PC-9 (cell line): ENCODE measurements at regions not wholly inside any gene's neighbourhood (a gene's known extent, or its start where the extent isn't known, plus 50 kb on each side); places are given as distances from the start of the nearest gene placed in this dataset.

Experiments used
- BruUV-seq: library from RNA; stranded (reverse); fragments of 400-500 nt; replicated peaks from 2 replicates; lab custom pipeline; 2021; lab: Mats Ljungman, UMichigan
- CTCF ChIA-PET: fragments of 300-600 bp; sonication (Branson Sonifier 250); formaldehyde crosslinking; loops from one replicate; lab custom pipeline; 2022; ENCODE audit warnings: antibody characterized with exemption; lab: Charles Lee
- POLR2A ChIA-PET: fragments of 300-600 bp; sonication (Branson Sonifier 250); formaldehyde crosslinking; loops from one replicate; lab custom pipeline; 2022; ENCODE audit warnings: antibody characterized with exemption; ENCODE audit not compliant: unreplicated experiment; lab: Charles Lee
- DNase-seq, 2 experiments: peaks; one replicate each; pipeline versions ENCODE4 v3.0.0 to v3.0.0-alpha.2; 2015 to 2022; ENCODE audit warnings: mixed read lengths in 1 of 2
- H2AFZ ChIP-seq: fragments of 200-600 bp; sonication (generic); 2 replicates; pipeline ENCODE4 v1.8.1; 2017; ENCODE audit warnings: antibody characterized with exemption
- H3F3A ChIP-seq: fragments of 200-600 bp; sonication (generic); 2 replicates; pipeline ENCODE4 v1.8.1; 2017; ENCODE audit warnings: antibody characterized with exemption, mild to moderate bottlenecking, low read depth; ENCODE audit not compliant: insufficient read depth
- H3K27ac ChIP-seq: fragments of 200-600 bp; sonication (generic); 2 replicates; pipeline ENCODE4 v1.6.1; 2016; ENCODE audit warnings: mixed run types
- H3K27me3 ChIP-seq: fragments of 200-600 bp; sonication (generic); 2 replicates; pipeline ENCODE4 v1.6.1; 2016; ENCODE audit warnings: low read depth, mixed run types; ENCODE audit not compliant: insufficient read depth
- H3K36me3 ChIP-seq: fragments of 200-600 bp; sonication (generic); 2 replicates; pipeline ENCODE4 v1.6.1; 2016; ENCODE audit warnings: low read depth, mixed run types
- H3K4me1 ChIP-seq: fragments of 200-600 bp; sonication (generic); replicated peaks from 2 replicates; pipeline ENCODE4 v1.6.1; 2016; ENCODE audit warnings: mixed run types; ENCODE audit not compliant: insufficient read depth
- H3K4me2 ChIP-seq: fragments of 200-600 bp; sonication (generic); 2 replicates; pipeline ENCODE4 v1.6.1; 2017; ENCODE audit warnings: mixed run types
- H3K4me3 ChIP-seq: fragments of 200-600 bp; sonication (generic); 2 replicates; pipeline ENCODE4 v1.6.1; 2016; ENCODE audit warnings: mixed run types
- H3K79me2 ChIP-seq: fragments of 200-600 bp; sonication (generic); 2 replicates; pipeline ENCODE4 v1.6.1; 2017; ENCODE audit warnings: low read depth, mixed run types
- H3K9me2 ChIP-seq: fragments of 200-600 bp; sonication (generic); 2 replicates; pipeline ENCODE4 v1.8.1; 2017; ENCODE audit warnings: mild to moderate bottlenecking; ENCODE audit not compliant: insufficient read depth
- H3K9me3 ChIP-seq: fragments of 200-600 bp; sonication (generic); 2 replicates; pipeline ENCODE4 v1.8.1; 2016; ENCODE audit warnings: low read depth; ENCODE audit not compliant: insufficient read depth
- H4K20me1 ChIP-seq: fragments of 200-600 bp; sonication (generic); 2 replicates; pipeline ENCODE4 v1.8.1; 2017; ENCODE audit not compliant: insufficient read depth
- EZH2 ChIP-seq: fragments of 200-600 bp; sonication (generic); IDR thresholded peaks from 2 replicates; pipeline ENCODE4 v1.8.0; 2017; ENCODE audit warnings: antibody characterized with exemption, low read depth
- intact Hi-C: fragments of 100-400 bp; cut with micrococcal nuclease; formaldehyde crosslinking; loops from one replicate; pipeline ENCODE4 v1.10.0; 2022; ENCODE audit not compliant: unreplicated experiment
- TF ChIP-seq, protein P1 (sequence below): fragments of 200-600 bp; sonication (generic); conservative IDR thresholded peaks from 2 replicates; pipeline ENCODE4 v1.6.1; 2017; ENCODE audit warnings: mixed run types, antibody characterized with exemption, mild to moderate bottlenecking, moderate library complexity

- H3K9me2 ChIP-seq = no peaks in the 10 kb centered on the region
- intact Hi-C loops = no loop called here
- no peak overlapping the region for H2AFZ ChIP-seq
- no peak for DNase-seq
- H3K27ac ChIP-seq = no peak overlapping the region
- no peaks in the 10 kb centered on the region for H3K9me3 ChIP-seq
- no peaks in the 10 kb centered on the region for H4K20me1 ChIP-seq
- TF ChIP-seq, protein P1, sequence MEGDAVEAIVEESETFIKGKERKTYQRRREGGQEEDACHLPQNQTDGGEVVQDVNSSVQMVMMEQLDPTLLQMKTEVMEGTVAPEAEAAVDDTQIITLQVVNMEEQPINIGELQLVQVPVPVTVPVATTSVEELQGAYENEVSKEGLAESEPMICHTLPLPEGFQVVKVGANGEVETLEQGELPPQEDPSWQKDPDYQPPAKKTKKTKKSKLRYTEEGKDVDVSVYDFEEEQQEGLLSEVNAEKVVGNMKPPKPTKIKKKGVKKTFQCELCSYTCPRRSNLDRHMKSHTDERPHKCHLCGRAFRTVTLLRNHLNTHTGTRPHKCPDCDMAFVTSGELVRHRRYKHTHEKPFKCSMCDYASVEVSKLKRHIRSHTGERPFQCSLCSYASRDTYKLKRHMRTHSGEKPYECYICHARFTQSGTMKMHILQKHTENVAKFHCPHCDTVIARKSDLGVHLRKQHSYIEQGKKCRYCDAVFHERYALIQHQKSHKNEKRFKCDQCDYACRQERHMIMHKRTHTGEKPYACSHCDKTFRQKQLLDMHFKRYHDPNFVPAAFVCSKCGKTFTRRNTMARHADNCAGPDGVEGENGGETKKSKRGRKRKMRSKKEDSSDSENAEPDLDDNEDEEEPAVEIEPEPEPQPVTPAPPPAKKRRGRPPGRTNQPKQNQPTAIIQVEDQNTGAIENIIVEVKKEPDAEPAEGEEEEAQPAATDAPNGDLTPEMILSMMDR = no peak
- TF ChIP-seq EZH2 = no peak
- CTCF ChIA-PET = no interaction called here
- POLR2A ChIA-PET = no interaction called here
- H3K36me3 ChIP-seq = no peaks in the 10 kb centered on the region
- no peak overlapping the region for H3K4me3 ChIP-seq
- H3F3A ChIP-seq = no peaks in the 10 kb centered on the region
- no TSS peak for BruUV-seq
- H3K79me2 ChIP-seq = no peaks in the 10 kb centered on the region
- no peaks in the 10 kb centered on the region for H3K4me1 ChIP-seq
- H3K4me2 ChIP-seq = no peak overlapping the region
- H3K27me3 ChIP-seq = no peaks in the 10 kb centered on the region
Measured at GRCh38 chr5:125708583-125708982, 714.6 kb upstream of the GRAMD2B start.

GRCh38 chr5:125710745-125711144 lies 712.5 kb upstream of the GRAMD2B start:
- ChIA-PET POLR2A (no interaction called here), CTCF (no interaction called here)
- Histone ChIP-seq H3K4me1 (no peaks in the 10 kb centered on the region), H3K9me2 (no peaks in the 10 kb centered on the region), H3K4me2 (no peak overlapping the region), H3K27ac (no peak overlapping the region), H4K20me1 (no peaks in the 10 kb centered on the region), H3K36me3 (no peaks in the 10 kb centered on the region), H3K79me2 (no peaks in the 10 kb centered on the region), H2AFZ (no peak overlapping the region), H3K9me3 (no peaks in the 10 kb centered on the region), H3K4me3 (no peak overlapping the region), H3F3A (no peaks in the 10 kb centered on the region), H3K27me3 (no peaks in the 10 kb centered on the region)
- intact Hi-C loops = no loop called here
- no peak for DNase-seq
- TF ChIP-seq, protein P1 = no peak
- TF ChIP-seq EZH2 = no peak
- BruUV-seq = no TSS peak

- no peak overlapping the region for H3K4me2 ChIP-seq
- no TSS peak for BruUV-seq
- no peak for DNase-seq
- ChIA-PET POLR2A (no interaction called here), CTCF (no interaction called here)
- H3K9me3 ChIP-seq = no peaks in the 10 kb centered on the region
- no peaks in the 10 kb centered on the region for H3F3A ChIP-seq
- H2AFZ ChIP-seq = no peak overlapping the region
- H3K9me2 ChIP-seq = no peaks in the 10 kb centered on the region
- no peaks in the 10 kb centered on the region for H3K27me3 ChIP-seq
- H3K4me1 ChIP-seq = no peaks in the 10 kb centered on the region
- no peaks in the 10 kb centered on the region for H3K79me2 ChIP-seq
- no peak for TF ChIP-seq EZH2
- TF ChIP-seq, protein P1 = no peak
- intact Hi-C loops = no loop called here
- no peak overlapping the region for H3K4me3 ChIP-seq
- H3K27ac ChIP-seq = no peak overlapping the region
- no peaks in the 10 kb centered on the region for H4K20me1 ChIP-seq
- no peaks in the 10 kb centered on the region for H3K36me3 ChIP-seq
Measured at GRCh38 chr5:125712397-125712796, 710.8 kb upstream of the GRAMD2B start.
